HEK293T (cell line): ENCODE measurements at regions not wholly inside any gene's neighbourhood (a gene's known extent, or its start where the extent isn't known, plus 50 kb on each side); places are given as distances from the start of the nearest gene placed in this dataset.
"Not testable (repeated sequence)": the region's sequence is repeated elsewhere in the genome, so short reads cannot be mapped to it uniquely, and the experiment has no call there.

Source experiments
- BHLHE40 ChIP-seq: fragments of 450-650 bp; IDR thresholded peaks from 2 replicates; pipeline ENCODE4 v1.6.1; 2016; ENCODE audit warnings: mild to moderate bottlenecking, moderate library complexity, borderline replicate concordance
- ELF4 ChIP-seq: fragments of 450-650 bp; IDR thresholded peaks from 2 replicates; pipeline ENCODE4 v1.6.1; 2017; ENCODE audit warnings: antibody characterized with exemption
- FOXK2 ChIP-seq: fragments of 450-650 bp; IDR thresholded peaks from 2 replicates; pipeline ENCODE4 v1.6.1; 2016; ENCODE audit warnings: mild to moderate bottlenecking
- FOXM1 ChIP-seq: fragments of 450-650 bp; IDR thresholded peaks from 2 replicates; pipeline ENCODE4 v1.6.1; 2017; ENCODE audit warnings: mild to moderate bottlenecking, borderline replicate concordance
- L3MBTL2 ChIP-seq: fragments of 450-650 bp; conservative IDR thresholded peaks from 2 replicates; pipeline ENCODE4 v1.6.1; 2016; ENCODE audit warnings: mild to moderate bottlenecking
- NFRKB ChIP-seq: fragments of 450-650 bp; IDR thresholded peaks from 2 replicates; pipeline ENCODE4 v1.6.1; 2016; ENCODE audit warnings: mild to moderate bottlenecking, moderate library complexity
- PKNOX1 ChIP-seq: fragments of 450-650 bp; IDR thresholded peaks from 2 replicates; pipeline ENCODE4 v1.6.1; 2016
- SP1 ChIP-seq: fragments of 450-650 bp; IDR thresholded peaks from 2 replicates; pipeline ENCODE4 v1.6.1; 2017
- SUZ12 ChIP-seq: fragments of 450-650 bp; IDR thresholded peaks from 2 replicates; pipeline ENCODE4 v1.6.1; 2016; ENCODE audit warnings: mild to moderate bottlenecking
- TARDBP ChIP-seq: fragments of 450-650 bp; IDR thresholded peaks from 2 replicates; pipeline ENCODE4 v1.6.1; 2016
- ZNF384 ChIP-seq: fragments of 450-650 bp; IDR thresholded peaks from 2 replicates; pipeline ENCODE4 v1.6.1; 2016

GRCh38 chrX:75602022-75602421 lies 79.2 kb upstream of the ZDHHC15 start:
- TF ChIP-seq PKNOX1, NFRKB, BHLHE40, ELF4, FOXM1, TARDBP, L3MBTL2, SUZ12, SP1, FOXK2, ZNF384: not testable (repeated sequence)
